Bronchial epithelial cell (primary cell): ENCODE measurements at regions not wholly inside any gene's neighbourhood (a gene's known extent, or its start where the extent isn't known, plus 50 kb on each side); places are given as distances from the start of the nearest gene placed in this dataset.
A peak's percentile ranks its signal among the peaks of the same experiment; 100 is the strongest.

Source experiments
- DNase-seq: peaks from one replicate; pipeline ENCODE4 v3.0.0-alpha.2; 2010; ENCODE audit warnings: low read depth
- FAIRE-seq: peaks from 2 replicates; lab custom pipeline; 2011; peaks lifted over from hg19 to GRCh38; lab: Jason Lieb, UNC
- H3K27me3 ChIP-seq: 2 replicates; pipeline ENCODE4 v1.5.1; 2011; ENCODE audit warnings: low read length; ENCODE audit not compliant: control insufficient read depth, insufficient read depth
- H3K36me3 ChIP-seq: 2 replicates; pipeline ENCODE4 v1.5.1; 2011; ENCODE audit warnings: low read length; ENCODE audit not compliant: control insufficient read depth, insufficient read depth
- H3K4me3 ChIP-seq: 2 replicates; pipeline ENCODE4 v1.5.1; 2011; ENCODE audit warnings: mild to moderate bottlenecking, low read depth, low read length, control low read depth
- TF ChIP-seq, protein P1 (sequence below): IDR thresholded peaks from 2 replicates; pipeline ENCODE4 v1.5.1; 2011; ENCODE audit warnings: mild to moderate bottlenecking, moderate library complexity, low read length, control low read depth, inconsistent platforms; ENCODE audit not compliant: insufficient read depth, severe bottlenecking

- FAIRE-seq (no peak), DNase-seq (no peak)
- Histone ChIP-seq H3K27me3 (no peaks in the 10 kb centered on the region), H3K4me3 (no peak overlapping the region), H3K36me3 (no peaks in the 10 kb centered on the region)
- TF ChIP-seq, protein P1, sequence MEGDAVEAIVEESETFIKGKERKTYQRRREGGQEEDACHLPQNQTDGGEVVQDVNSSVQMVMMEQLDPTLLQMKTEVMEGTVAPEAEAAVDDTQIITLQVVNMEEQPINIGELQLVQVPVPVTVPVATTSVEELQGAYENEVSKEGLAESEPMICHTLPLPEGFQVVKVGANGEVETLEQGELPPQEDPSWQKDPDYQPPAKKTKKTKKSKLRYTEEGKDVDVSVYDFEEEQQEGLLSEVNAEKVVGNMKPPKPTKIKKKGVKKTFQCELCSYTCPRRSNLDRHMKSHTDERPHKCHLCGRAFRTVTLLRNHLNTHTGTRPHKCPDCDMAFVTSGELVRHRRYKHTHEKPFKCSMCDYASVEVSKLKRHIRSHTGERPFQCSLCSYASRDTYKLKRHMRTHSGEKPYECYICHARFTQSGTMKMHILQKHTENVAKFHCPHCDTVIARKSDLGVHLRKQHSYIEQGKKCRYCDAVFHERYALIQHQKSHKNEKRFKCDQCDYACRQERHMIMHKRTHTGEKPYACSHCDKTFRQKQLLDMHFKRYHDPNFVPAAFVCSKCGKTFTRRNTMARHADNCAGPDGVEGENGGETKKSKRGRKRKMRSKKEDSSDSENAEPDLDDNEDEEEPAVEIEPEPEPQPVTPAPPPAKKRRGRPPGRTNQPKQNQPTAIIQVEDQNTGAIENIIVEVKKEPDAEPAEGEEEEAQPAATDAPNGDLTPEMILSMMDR: no peak
Observed at GRCh38 chr2:7243276-7243675, 326.1 kb downstream of the RNF144A start.

DNA sequence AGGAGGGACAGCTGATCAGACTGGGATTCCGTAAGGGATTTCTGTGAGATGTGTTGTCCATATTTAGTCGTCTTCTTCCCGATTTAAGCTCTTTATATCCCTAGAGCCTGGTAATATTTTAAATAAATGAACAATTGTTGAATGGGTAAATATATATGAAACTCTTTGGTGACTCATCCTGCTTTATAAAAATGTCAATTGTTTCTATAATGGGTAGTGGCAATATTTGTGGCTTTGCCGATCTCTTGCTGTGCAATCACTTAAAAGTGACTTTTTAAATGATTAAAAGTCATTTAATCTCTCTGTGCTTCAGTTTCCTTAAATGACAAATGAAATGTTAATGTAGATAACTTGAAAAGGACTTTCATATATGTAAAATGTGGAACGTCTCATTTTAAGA, 339.2 kb downstream of the RNF144A start:
- no peaks in the 10 kb centered on the region for H3K27me3 ChIP-seq
- DNase-seq (no peak), FAIRE-seq (no peak)
- H3K4me3 ChIP-seq: no peak overlapping the region
- TF ChIP-seq, protein P1: no peak
- no peaks in the 10 kb centered on the region for H3K36me3 ChIP-seq

DNA sequence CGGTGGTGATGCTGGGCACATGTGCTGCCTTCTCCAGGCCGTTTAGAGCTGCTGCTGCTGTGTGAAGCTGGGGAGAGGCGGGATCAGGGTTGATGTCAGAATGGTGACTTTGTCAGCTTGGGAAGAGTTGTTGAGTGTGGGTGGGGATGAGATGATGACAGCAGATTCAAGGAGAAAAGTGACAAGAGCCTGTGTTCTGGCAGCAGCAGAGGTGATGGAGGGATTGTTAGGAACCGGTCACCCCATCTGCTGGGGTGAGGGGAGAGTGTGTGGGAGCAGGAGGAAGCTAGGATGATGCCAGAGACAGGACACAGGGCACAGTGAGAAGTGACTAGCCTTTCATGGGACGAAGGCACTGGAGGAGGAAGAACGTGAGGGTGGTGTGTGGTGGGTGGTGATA, 345.5 kb downstream of the RNF144A start:
- TF ChIP-seq, protein P1: no peak
- DNase-seq (no peak), FAIRE-seq (peak; percentile 28)
- Histone ChIP-seq H3K27me3 (no peaks in the 10 kb centered on the region), H3K36me3 (no peaks in the 10 kb centered on the region), H3K4me3 (no peak overlapping the region)

DNA sequence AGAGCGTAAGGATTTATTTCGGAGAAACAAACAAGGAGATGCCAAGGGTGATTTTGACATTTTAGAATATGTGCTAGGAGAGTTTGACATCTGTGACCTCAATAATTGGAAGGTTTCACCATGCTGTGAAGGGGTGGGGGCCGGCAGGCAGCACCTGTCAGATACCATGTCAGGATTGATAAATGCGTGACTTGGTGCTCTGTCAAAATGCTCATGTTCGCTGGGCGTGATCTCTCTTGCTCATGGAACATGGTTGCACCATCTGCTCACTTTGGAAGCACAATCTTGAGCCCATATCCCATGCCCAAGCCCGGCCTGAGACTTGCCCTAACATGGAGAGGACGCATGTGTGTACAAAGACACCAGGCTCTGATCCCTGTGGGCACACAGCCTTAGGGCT, 347.6 kb downstream of the RNF144A start:
- FAIRE-seq: peak; percentile 18
- no peaks in the 10 kb centered on the region for H3K27me3 ChIP-seq
- DNase-seq: no peak

GRCh38 chr2:7265286-7265685, 348.1 kb downstream of the RNF144A start:
- DNase-seq (no peak), FAIRE-seq (no peak)
- no peak overlapping the region for H3K4me3 ChIP-seq
- TF ChIP-seq, protein P1: no peak
- no peaks in the 10 kb centered on the region for H3K36me3 ChIP-seq
- H3K27me3 ChIP-seq: no peaks in the 10 kb centered on the region

More for the DNA sequence above, 347.6 kb downstream of the RNF144A start:
- no peak overlapping the region for H3K4me3 ChIP-seq
- no peaks in the 10 kb centered on the region for H3K36me3 ChIP-seq
- TF ChIP-seq, protein P1: no peak

GRCh38 chr2:7269106-7269643, 352.0 kb downstream of the RNF144A start:
- TF ChIP-seq, protein P1: no peak
- Histone ChIP-seq H3K4me3 (no peak overlapping the region), H3K36me3 (no peaks in the 10 kb centered on the region), H3K27me3 (no peaks in the 10 kb centered on the region)
- FAIRE-seq (no peak), DNase-seq (no peak)
